Thymus (tissue), 11 donors: ENCODE measurements at regions not wholly inside any gene's neighbourhood (a gene's known extent, or its start where the extent isn't known, plus 50 kb on each side); places are given as distances from the start of the nearest gene placed in this dataset.

Experiments used
- DNase-seq, 9 donors: peaks; one replicate each; pipeline ENCODE4 v3.0.0-alpha.2; 2013; ENCODE audit warnings: low spot score in 9 of 9, low read depth in 6 of 9, missing footprints in 1 of 9
- H3K27ac ChIP-seq, 2 donors: one replicate each; pipeline ENCODE4 v1.5.1; 2013; ENCODE audit warnings: control low read depth in 1 of 2, low read depth in 1 of 2, low read length in 1 of 2, mild to moderate bottlenecking in 1 of 2, moderate library complexity in 1 of 2
- H3K27me3 ChIP-seq, 2 donors: one replicate each; pipeline ENCODE4 v1.5.1; 2013; ENCODE audit warnings: low read length in 1 of 2; ENCODE audit not compliant: control insufficient read depth in 2 of 2, insufficient read depth in 1 of 2
- H3K36me3 ChIP-seq, 2 donors: one replicate each; pipeline ENCODE4 v1.5.1; 2013; ENCODE audit warnings: low read length in 1 of 2, mild to moderate bottlenecking in 1 of 2, moderate library complexity in 1 of 2; ENCODE audit not compliant: control insufficient read depth in 2 of 2, insufficient read depth in 2 of 2
- H3K4me1 ChIP-seq, 2 donors: one replicate each; pipeline ENCODE4 v1.5.1; 2013; ENCODE audit warnings: low read length in 2 of 2; ENCODE audit not compliant: control insufficient read depth in 2 of 2, insufficient read depth in 2 of 2
- H3K4me3 ChIP-seq, 2 donors: one replicate each; pipeline ENCODE4 v1.5.1; 2013; ENCODE audit warnings: low read length in 2 of 2, control low read depth in 1 of 2, mild to moderate bottlenecking in 1 of 2
- H3K9me3 ChIP-seq, 2 donors: one replicate each; pipeline ENCODE4 v1.5.1; 2013; ENCODE audit warnings: low read length in 1 of 2, mild to moderate bottlenecking in 1 of 2; ENCODE audit not compliant: control insufficient read depth in 2 of 2, insufficient read depth in 1 of 2
- WGBS: extraction: QIAGEN DNeasy Blood & Tissue Kit; methylation state at CpG from one replicate; pipeline ENCODE4 v1.1.7; 2013; 5-methylcytosine and 5-hydroxymethylcytosine counted together
- donor health status: healthy.

GRCh38 chr12:113525066-113525465, 53.4 kb upstream of the LHX5 start:
- Histone ChIP-seq H3K36me3 (no peaks in the 10 kb centered on the region), H3K27ac (no peak overlapping the region), H3K4me3 (no peak overlapping the region), H3K4me1 (no peaks in the 10 kb centered on the region), H3K9me3 (no peaks in the 10 kb centered on the region), H3K27me3 (peaks cover 0 to 22% of the 10 kb centered on the region in 2 donors)
- DNase-seq, result no peak
- WGBS, result 76% methylated on average over 7 of the region's 7 CpGs

- Histone ChIP-seq H3K27ac (no peak overlapping the region), H3K4me1 (no peaks in the 10 kb centered on the region), H3K9me3 (no peaks in the 10 kb centered on the region), H3K4me3 (no peak overlapping the region), H3K36me3 (no peaks in the 10 kb centered on the region), H3K27me3 (peaks cover 2 to 27% of the 10 kb centered on the region in 2 donors)
- WGBS, result 79% methylated on average over 5 of the region's 5 CpGs
- DNase-seq, result no peak
These were observed 52.8 kb upstream of the LHX5 start for GRCh38 chr12:113524495-113524894.

GRCh38 chr12:113521708-113522107, 50.0 kb upstream of the LHX5 start:
- 74% methylated on average over 8 of the region's 8 CpGs for WGBS
- Histone ChIP-seq H3K27me3 (peaks cover 7 to 46% of the 10 kb centered on the region in 2 donors), H3K36me3 (no peaks in the 10 kb centered on the region), H3K9me3 (peaks cover 0 to 1% of the 10 kb centered on the region in 2 donors), H3K27ac (no peak overlapping the region), H3K4me3 (no peak overlapping the region), H3K4me1 (no peaks in the 10 kb centered on the region)
- DNase-seq, result no peak
